Gastroesophageal sphincter (tissue), 3 donors: ENCODE measurements at regions not wholly inside any gene's neighbourhood (a gene's known extent, or its start where the extent isn't known, plus 50 kb on each side); places are given as distances from the start of the nearest gene placed in this dataset.

ENCODE experiments used
- CTCF ChIP-seq, 4 experiments: fragments of 200-600 bp in 2 of 4; fragments of 450-650 bp in 2 of 4; sonication (generic) in 1 of 4; IDR thresholded peaks; one replicate each; pipeline ENCODE4 v1.5.1; 2017 to 2019; ENCODE audit warnings: antibody characterized with exemption in 4 of 4, mild to moderate bottlenecking in 2 of 4, moderate library complexity in 2 of 4
- EP300 ChIP-seq: sonication (generic); formaldehyde crosslinking; IDR thresholded peaks from one replicate; pipeline ENCODE4 v1.6.1; 2017; ENCODE audit warnings: antibody characterized with exemption, mild to moderate bottlenecking
- POLR2A ChIP-seq, 2 donors: fragments of 450-650 bp; IDR thresholded peaks; one replicate each; pipeline ENCODE4 v1.6.1; 2017; ENCODE audit warnings: antibody characterized with exemption in 2 of 2, mild to moderate bottlenecking in 2 of 2, moderate library complexity in 1 of 2
- POLR2AphosphoS5 ChIP-seq: sonication (generic); formaldehyde crosslinking; IDR thresholded peaks from one replicate; pipeline ENCODE4 v1.6.1; 2017; ENCODE audit warnings: antibody characterized with exemption

- no peak for TF ChIP-seq CTCF (IDR thresholded peaks at IDR 0.05)
- no peak for TF ChIP-seq POLR2AphosphoS5
- no peak for TF ChIP-seq POLR2A (IDR thresholded peaks at IDR 0.05)
- TF ChIP-seq EP300: no peak
Measured at GRCh38 chr4:14650127-14650526, 352.2 kb upstream of the CPEB2 start.
